HG03159 (cell line): ENCODE measurements at regions not wholly inside any gene's neighbourhood (a gene's known extent, or its start where the extent isn't known, plus 50 kb on each side); places are given as distances from the start of the nearest gene placed in this dataset.
A peak's percentile ranks its signal among the peaks of the same experiment; 100 is the strongest.

Experiments
- ATAC-seq: cut with Tn5 transposase; IDR thresholded peaks from one replicate; pipeline ENCODE4 v1.9.1; 2021; ENCODE audit warnings: mild to moderate bottlenecking, moderate library complexity; ENCODE audit not compliant: unreplicated experiment

- no peak for ATAC-seq
These were observed 228.8 kb downstream of the SMARCA2 start for GRCh38 chr9:2243666-2244555.

GRCh38 chr9:2247340-2247739 lies 232.2 kb downstream of the SMARCA2 start:
- ATAC-seq = no peak

GRCh38 chr9:2248768-2249265 lies 233.7 kb downstream of the SMARCA2 start:
- ATAC-seq = no peak

- no peak for ATAC-seq
These were observed 238.8 kb downstream of the SMARCA2 start for GRCh38 chr9:2253636-2254580.

- no peak for ATAC-seq
These were observed 240.0 kb downstream of the SMARCA2 start for GRCh38 chr9:2255128-2255527.

- ATAC-seq = no peak
These were observed 242.2 kb downstream of the SMARCA2 start for GRCh38 chr9:2257248-2257929.

GRCh38 chr9:2260417-2261306 lies 245.5 kb downstream of the SMARCA2 start:
- ATAC-seq = no peak

- no peak for ATAC-seq
These were observed 246.4 kb downstream of the SMARCA2 start for GRCh38 chr9:2261421-2262103.

GRCh38 chr9:2262386-2263071 lies 247.4 kb downstream of the SMARCA2 start:
- ATAC-seq = no peak

GRCh38 chr9:2263111-2263510 lies 248.0 kb downstream of the SMARCA2 start:
- no peak for ATAC-seq

- ATAC-seq = no peak
These were observed 248.5 kb downstream of the SMARCA2 start for GRCh38 chr9:2263665-2264064.

GRCh38 chr9:2264081-2264480 lies 248.9 kb downstream of the SMARCA2 start:
- ATAC-seq = no peak

- ATAC-seq = no peak
These were observed 252.1 kb downstream of the SMARCA2 start for GRCh38 chr9:2267181-2267745.

- no peak for ATAC-seq
These were observed 254.6 kb downstream of the SMARCA2 start for GRCh38 chr9:2269778-2270177.

- no peak for ATAC-seq
These were observed 255.4 kb downstream of the SMARCA2 start for GRCh38 chr9:2270565-2270964.

- ATAC-seq = peak; percentile 90
These were observed 256.3 kb downstream of the SMARCA2 start for GRCh38 chr9:2271426-2271825.

- no peak for ATAC-seq
These were observed 259.6 kb downstream of the SMARCA2 start for GRCh38 chr9:2274762-2275161.

GRCh38 chr9:2276296-2276695 lies 261.1 kb downstream of the SMARCA2 start:
- ATAC-seq = no peak
